ENCODE measurements at regions not wholly inside any gene's neighbourhood (a gene's known extent, or its start where the extent isn't known, plus 50 kb on each side); places are given as distances from the start of the nearest gene placed in this dataset.

- ATAC-seq (no peak), DNase-seq (ENCODE audit: low read depth, low spot score) (no peak)
- in situ Hi-C loops (cut with HindIII; ENCODE audit: low pct_unique_long_range_greater_than_20kb, low sequenced_read_pairs) = no loop called here
- H3K9me3 ChIP-seq (ENCODE audit: control insufficient read depth, insufficient read depth, low read depth, low read length) = no peaks in the 10 kb centered on the region
- no peak for TF ChIP-seq POLR2AphosphoS5 (IDR thresholded peaks at IDR 0.05; ENCODE audit: low read depth, low read length)
- TF ChIP-seq REST (IDR thresholded peaks at IDR 0.05; ENCODE audit: insufficient read depth in 1 of 2, low read depth in 2 of 2, low read length in 1 of 2) = no peak
- TF ChIP-seq TCF7L2 (IDR thresholded peaks at IDR 0.05; ENCODE audit: low read depth, low read length) = no peak
- TF ChIP-seq CTCF (IDR thresholded peaks at IDR 0.05) = no peak
- no peak for TF ChIP-seq SIN3A (IDR thresholded peaks at IDR 0.05; ENCODE audit: borderline replicate concordance, insufficient read depth, low read depth, low read length)
- CTCF ChIA-PET = no interaction called here
- no peaks in the 10 kb centered on the region for H3K4me1 ChIP-seq (ENCODE audit: control insufficient read depth, insufficient read depth, low read length)
- H3K27ac ChIP-seq (ENCODE audit: low read length) = no peak overlapping the region
- H3K27me3 ChIP-seq (ENCODE audit: control insufficient read depth, insufficient read depth, low read length) = no peaks in the 10 kb centered on the region
- intact Hi-C loops (cut with micrococcal nuclease; ENCODE audit: unreplicated experiment) = no loop called here
- no peak overlapping the region for H3K4me3 ChIP-seq (ENCODE audit: low read depth in 2 of 2, low read length in 2 of 2)
- H3K36me3 ChIP-seq (ENCODE audit: control insufficient read depth, insufficient read depth, low read length) = no peaks in the 10 kb centered on the region
- POLR2A ChIA-PET = no interaction called here
- no TSS peak for BruUV-seq (replicated peaks)
These were observed 564.1 kb upstream of the ATXN7L3B start for GRCh38 chr12:73973486-73973885.

- H3K4me1 ChIP-seq (ENCODE audit: control insufficient read depth, insufficient read depth, low read length) = no peaks in the 10 kb centered on the region
- no peak overlapping the region for H3K4me3 ChIP-seq (ENCODE audit: low read depth in 2 of 2, low read length in 2 of 2)
- BruUV-seq (replicated peaks) = no TSS peak
- intact Hi-C loops (cut with micrococcal nuclease; ENCODE audit: unreplicated experiment) (no loop called here), in situ Hi-C loops (cut with HindIII; ENCODE audit: low pct_unique_long_range_greater_than_20kb, low sequenced_read_pairs) (no loop called here)
- DNase-seq (ENCODE audit: low read depth, low spot score) (no peak), ATAC-seq (no peak)
- CTCF ChIA-PET = no interaction called here
- H3K27me3 ChIP-seq (ENCODE audit: control insufficient read depth, insufficient read depth, low read length) = no peaks in the 10 kb centered on the region
- H3K9me3 ChIP-seq (ENCODE audit: control insufficient read depth, insufficient read depth, low read depth, low read length) = no peaks in the 10 kb centered on the region
- no peaks in the 10 kb centered on the region for H3K36me3 ChIP-seq (ENCODE audit: control insufficient read depth, insufficient read depth, low read length)
- no peak for TF ChIP-seq SIN3A (IDR thresholded peaks at IDR 0.05; ENCODE audit: borderline replicate concordance, insufficient read depth, low read depth, low read length)
- TF ChIP-seq REST (IDR thresholded peaks at IDR 0.05; ENCODE audit: insufficient read depth in 1 of 2, low read depth in 2 of 2, low read length in 1 of 2) = no peak
- TF ChIP-seq POLR2AphosphoS5 (IDR thresholded peaks at IDR 0.05; ENCODE audit: low read depth, low read length) = no peak
- no peak for TF ChIP-seq TCF7L2 (IDR thresholded peaks at IDR 0.05; ENCODE audit: low read depth, low read length)
- TF ChIP-seq CTCF (IDR thresholded peaks at IDR 0.05) = no peak
- POLR2A ChIA-PET = no interaction called here
- no peak overlapping the region for H3K27ac ChIP-seq (ENCODE audit: low read length)
These were observed 553.1 kb upstream of the ATXN7L3B start for GRCh38 chr12:73984552-73984951.

Measured in Panc1 (cell line).